ENCODE measurements at regions not wholly inside any gene's neighbourhood (a gene's known extent, or its start where the extent isn't known, plus 50 kb on each side); places are given as distances from the start of the nearest gene placed in this dataset.
"Not testable (repeated sequence)": the region's sequence is repeated elsewhere in the genome, so short reads cannot be mapped to it uniquely, and the experiment has no call there.

DNA sequence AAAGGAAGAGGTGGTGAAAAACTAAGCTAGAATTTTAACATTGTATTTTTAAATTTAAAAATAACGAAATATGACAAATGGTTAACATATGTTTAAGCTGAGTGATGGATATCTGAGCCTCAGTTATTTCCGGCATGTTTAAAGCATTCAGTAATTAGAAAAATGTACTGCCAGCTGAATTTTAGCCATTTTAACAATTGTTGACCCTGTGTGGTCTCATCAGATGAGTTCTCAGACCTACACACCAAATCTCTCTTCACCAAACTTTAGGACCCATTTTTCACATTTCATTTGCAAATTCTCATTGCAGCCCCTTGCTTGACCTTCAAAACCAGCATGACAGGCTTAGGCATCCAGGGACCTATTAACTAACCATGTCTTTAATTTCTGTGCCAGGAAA is 91.5 kb upstream of the RGPD4 start:
- no peak for DNase-seq

DNA sequence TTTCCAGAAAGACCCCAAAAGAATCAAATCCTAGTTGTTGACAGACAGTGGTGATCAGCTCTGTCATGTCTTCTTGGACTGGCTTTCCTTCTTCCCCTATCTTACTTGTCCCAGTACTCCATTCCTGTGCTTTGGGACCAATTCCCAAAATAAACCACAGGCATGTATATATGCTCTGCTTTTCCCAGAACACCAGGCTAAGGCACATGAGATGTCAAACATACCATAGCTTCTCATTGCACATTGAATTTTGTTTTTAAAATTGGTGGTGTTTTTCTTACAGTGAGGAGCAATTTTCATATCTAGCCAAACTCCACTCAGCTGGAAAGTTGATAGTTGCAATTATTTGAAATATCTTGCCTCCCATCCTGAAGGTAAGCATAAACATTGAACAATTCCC is 88.9 kb upstream of the RGPD4 start:
- DNase-seq, result no peak

DNA sequence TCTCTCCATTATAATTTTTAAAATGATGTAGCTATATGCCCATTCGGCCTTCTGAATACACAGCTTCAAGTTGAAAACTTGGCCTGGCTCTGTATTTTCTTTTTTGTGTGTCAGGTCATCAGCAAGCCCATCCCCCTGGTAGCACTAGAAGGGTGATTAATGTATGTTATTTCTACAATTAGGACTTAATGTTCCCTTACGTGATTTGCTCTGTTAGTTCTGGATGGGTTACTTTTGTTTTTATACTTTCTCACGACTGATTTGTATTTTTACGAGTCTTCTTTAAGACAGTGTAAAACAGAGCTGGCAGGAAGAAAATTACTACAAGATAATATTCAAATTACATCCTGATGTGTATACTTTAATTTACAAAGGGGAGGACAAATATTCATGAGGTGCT is 88.4 kb upstream of the RGPD4 start:
- no peak for DNase-seq

DNA sequence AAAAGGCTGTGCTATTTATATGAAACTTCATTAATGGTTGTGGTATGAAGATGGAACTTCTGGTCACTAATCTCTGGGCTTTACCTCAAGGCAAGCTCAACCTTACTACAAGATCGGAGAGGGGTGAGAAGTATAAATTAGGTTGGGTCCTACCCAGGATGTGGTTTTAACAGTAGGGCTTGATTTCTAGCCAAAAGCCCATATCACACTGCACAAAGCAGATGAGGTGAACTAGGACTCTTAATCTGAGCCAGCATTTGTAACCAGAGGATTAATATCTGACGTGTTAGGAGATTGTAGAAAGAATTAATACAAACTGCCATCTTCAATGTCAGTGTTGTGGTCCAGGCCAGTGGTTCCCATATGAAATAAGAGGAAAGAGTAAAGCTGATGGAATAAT is 86.4 kb upstream of the RGPD4 start:
- peak in 1 of 5 experiments; percentile 6 for DNase-seq

DNA sequence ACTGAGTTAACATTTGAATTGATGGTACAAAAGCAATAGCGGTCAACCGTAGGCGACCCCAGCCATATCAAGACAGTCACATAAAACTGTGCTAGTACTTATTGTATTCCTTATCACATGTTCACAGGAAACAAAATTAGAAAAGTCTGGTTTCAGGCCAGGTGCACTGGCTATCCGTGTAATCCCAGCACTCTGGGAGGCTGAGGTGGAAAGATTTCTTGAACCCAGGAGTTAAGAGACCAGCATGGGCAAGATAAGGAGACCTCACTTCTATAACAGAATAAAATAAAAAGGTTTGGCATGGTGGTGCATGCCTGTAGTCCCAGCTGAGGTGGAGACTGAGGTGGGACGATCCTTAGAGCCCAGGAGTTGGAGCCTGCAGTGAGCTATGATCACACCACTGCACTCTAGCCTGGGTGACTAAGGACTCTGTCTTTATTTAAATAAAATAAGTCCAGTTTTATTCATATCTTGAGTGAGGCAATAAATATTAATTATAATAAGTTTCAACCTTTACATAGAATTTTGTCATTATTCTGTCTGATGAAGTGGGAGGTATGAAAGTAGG is 84.1 kb upstream of the RGPD4 start:
- no peak for DNase-seq

DNA sequence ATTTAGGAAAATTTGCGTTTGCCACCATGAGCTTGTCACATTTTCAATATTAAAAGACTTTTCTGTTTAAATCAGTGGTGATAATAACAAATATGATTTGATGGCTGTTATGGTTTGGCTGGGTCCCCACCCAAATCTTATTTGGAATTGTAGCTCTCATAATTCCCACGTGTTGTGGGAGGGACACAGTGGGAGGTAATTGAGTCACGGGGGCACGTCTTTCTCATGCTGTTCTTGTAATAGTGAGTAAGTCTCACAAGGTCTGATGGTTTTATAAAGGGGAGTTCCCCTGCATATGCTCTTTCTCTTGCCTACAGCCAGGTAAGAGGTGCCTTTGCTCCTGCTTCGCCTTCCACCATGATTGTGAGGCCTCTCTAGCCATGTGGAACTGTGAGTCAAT is 83.4 kb upstream of the RGPD4 start:
- DNase-seq, result no peak

- DNase-seq, result no peak
Observed at GRCh38 chr2:107745100-107745499, 81.6 kb upstream of the RGPD4 start.

DNA sequence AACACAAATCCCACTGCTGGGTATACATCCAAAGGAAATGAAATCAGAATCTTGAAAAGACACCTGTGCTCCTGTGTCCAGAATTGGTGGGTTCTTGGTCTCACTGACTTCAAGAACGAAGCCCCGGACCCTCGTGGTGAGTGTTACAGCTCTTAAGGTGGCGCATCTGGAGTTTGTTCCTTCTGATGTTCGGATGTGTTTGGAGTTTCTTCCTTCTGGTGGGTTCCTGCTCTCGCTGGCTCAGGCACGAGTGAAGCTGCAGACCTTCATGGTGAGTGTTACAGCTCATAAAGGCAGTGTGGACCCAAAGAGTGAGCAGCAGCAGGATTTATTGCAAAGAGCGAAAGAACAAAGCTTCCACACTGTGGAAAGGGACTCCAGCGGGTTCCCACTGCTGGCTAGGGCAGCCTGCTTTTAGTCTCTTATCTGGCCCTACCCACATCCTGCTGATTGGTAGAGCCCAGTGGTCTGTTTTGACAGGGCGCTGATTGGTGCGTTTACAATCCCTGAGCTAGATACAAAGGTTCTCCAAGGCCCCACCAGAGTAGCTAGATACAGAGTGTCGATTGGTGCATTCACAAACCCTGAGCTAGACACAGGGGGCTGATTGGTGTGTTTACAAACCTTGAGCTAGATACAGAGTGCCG is 80.0 kb upstream of the RGPD4 start:
- DNase-seq, result not testable (repeated sequence)

DNA sequence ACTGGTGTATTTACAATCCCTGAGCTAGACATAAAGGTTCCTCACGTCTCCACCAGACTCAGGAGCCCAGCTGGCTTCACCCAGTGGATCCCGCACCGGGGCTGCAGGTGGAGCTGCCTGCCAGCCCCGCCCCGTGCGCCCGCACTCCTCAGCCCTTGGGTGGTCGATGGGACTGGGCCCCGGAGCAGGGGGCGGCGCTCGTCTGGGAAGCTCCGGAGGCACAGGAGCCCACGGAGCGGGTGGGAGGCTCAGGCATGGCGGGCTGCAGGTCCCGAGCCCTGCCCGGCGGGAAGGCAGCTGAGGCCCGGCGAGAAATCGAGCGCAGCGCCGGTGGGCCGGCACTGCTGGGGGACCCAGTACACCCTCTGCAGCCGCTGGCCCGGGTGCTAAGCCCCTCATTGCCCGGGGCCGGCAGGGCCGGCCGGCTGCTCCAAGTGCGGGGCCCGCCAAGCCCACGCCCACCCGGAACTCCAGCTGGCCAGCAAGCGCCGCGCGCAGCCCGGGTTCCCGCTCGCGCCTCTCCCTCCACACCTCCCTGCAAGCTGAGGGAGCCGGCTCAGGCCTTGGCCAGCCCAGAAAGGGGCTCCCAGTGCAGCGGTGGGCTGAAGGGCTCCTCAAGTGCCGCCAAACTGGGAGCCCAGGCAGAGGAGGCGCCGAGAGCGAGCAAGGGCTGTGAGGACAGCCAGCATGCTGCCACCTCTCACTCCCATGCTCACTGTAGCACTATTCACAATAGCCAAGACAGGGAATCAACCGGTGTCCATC is 79.3 kb upstream of the RGPD4 start:
- DNase-seq, result not testable (repeated sequence)

- DNase-seq, result no peak
Observed at GRCh38 chr2:107747964-107748583, 78.6 kb upstream of the RGPD4 start.

GRCh38 chr2:107751936-107752335 is 74.8 kb upstream of the RGPD4 start:
- no peak for DNase-seq

GRCh38 chr2:107753806-107754205 is 72.9 kb upstream of the RGPD4 start:
- not testable (repeated sequence) for DNase-seq

- no peak for DNase-seq
Observed at GRCh38 chr2:107757223-107757622, 69.5 kb upstream of the RGPD4 start.

DNA sequence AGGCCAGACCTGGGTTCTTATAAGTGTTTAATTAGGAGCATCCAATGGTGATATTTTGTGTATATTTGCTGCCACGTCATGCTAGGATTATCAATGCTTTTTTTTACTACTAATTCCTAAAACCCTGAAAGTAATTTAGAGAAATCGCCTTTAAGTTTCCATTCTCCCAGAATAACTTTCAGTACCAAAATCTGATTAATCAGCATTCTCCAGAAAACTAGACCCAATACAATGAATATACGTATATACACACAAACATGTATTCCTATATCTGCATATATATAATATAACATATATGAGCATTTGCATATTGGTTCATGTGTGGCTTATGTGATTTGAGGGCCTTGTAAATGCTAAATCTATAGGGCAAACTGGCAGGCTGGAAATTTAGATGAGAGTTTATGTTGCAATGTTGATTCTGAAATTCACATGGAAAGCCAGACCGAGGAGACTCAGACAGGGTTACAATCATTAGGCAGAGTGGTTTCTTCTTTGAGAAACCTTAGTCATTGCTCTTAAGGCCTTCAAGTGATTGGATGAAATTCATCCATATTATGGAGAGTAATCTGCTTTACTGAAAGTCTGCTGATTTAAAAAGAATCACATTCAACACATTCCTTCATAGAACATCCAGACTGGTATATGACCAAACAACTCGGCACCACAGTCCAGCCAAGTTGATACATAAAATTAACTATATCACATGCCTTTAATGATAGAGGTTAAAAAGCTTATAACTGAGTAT is 65.9 kb upstream of the RGPD4 start:
- no peak for DNase-seq

DNA sequence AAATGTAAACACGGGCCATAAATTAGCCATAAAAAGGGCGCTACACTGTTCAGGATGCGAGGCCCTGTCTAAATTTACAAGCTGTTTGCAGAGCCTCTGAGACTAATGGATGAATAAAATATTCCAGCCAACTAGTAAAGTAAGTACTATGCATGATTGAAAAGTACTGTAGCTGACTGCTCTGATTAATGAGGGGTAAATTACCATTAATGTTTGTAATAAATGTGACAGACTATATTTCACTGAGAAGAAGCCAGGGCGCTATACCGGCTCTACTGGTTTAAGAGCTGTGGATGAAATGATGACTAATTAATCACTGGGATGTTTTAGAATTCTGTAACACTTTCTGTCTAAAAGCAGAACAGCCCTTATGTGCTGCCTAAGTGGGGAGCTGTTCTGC is 54.3 kb upstream of the RGPD4 start:
- no peak for DNase-seq

GRCh38 chr2:107775211-107775610 is 51.5 kb upstream of the RGPD4 start:
- no peak for DNase-seq

GRCh38 chr2:107775791-107776190 is 50.9 kb upstream of the RGPD4 start:
- DNase-seq, result no peak

DNA sequence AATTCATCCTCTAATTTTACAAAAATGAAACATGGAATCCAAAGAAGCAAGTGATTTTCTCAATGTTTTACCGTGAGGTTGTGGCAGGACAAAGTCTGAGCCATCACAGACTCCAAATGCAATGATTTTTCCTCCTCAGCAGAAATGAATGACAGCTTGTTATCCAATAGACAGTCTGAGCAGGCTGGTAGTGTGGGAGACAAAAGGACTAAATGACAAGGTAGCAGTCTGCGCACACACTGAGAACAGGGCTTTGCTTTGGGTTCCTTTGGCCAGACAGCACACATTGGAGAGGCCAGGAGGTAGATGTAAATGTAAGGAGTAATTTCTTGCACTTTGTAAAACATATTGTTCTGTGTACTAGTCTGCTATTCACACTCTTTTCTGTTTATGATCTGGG is 50.3 kb upstream of the RGPD4 start:
- DNase-seq, result no peak

Data from T-helper 2 cell (primary cell).